ENCODE measurements at regions not wholly inside any gene's neighbourhood (a gene's known extent, or its start where the extent isn't known, plus 50 kb on each side); places are given as distances from the start of the nearest gene placed in this dataset.

- TF ChIP-seq GATA3 (IDR thresholded peaks at IDR 0.05; ENCODE audit: low read depth, low read length) (no peak), GATA2 (IDR thresholded peaks at IDR 0.05; ENCODE audit: low read depth, low read length) (no peak)
Measured at GRCh38 chr3:19093084-19093483, 55.2 kb upstream of the KCNH8 start.

GRCh38 chr3:19077388-19077787, 70.9 kb upstream of the KCNH8 start:
- TF ChIP-seq GATA2 (IDR thresholded peaks at IDR 0.05; ENCODE audit: low read depth, low read length) = no peak
- TF ChIP-seq GATA3 (IDR thresholded peaks at IDR 0.05; ENCODE audit: low read depth, low read length) = no peak

- TF ChIP-seq GATA2 (IDR thresholded peaks at IDR 0.05; ENCODE audit: low read depth, low read length) (no peak), GATA3 (IDR thresholded peaks at IDR 0.05; ENCODE audit: low read depth, low read length) (no peak)
Measured at GRCh38 chr3:19075037-19075436, 73.3 kb upstream of the KCNH8 start.

- TF ChIP-seq GATA2 (IDR thresholded peaks at IDR 0.05; ENCODE audit: low read depth, low read length) (no peak), GATA3 (IDR thresholded peaks at IDR 0.05; ENCODE audit: low read depth, low read length) (no peak)
Measured at GRCh38 chr3:19074257-19074900, 73.9 kb upstream of the KCNH8 start.

GRCh38 chr3:19073341-19074105, 74.8 kb upstream of the KCNH8 start:
- no peak for TF ChIP-seq GATA3 (IDR thresholded peaks at IDR 0.05; ENCODE audit: low read depth, low read length)
- TF ChIP-seq GATA2 (IDR thresholded peaks at IDR 0.05; ENCODE audit: low read depth, low read length) = no peak

GRCh38 chr3:19070325-19070724, 78.0 kb upstream of the KCNH8 start:
- TF ChIP-seq GATA3 (IDR thresholded peaks at IDR 0.05; ENCODE audit: low read depth, low read length) (no peak), GATA2 (IDR thresholded peaks at IDR 0.05; ENCODE audit: low read depth, low read length) (no peak)

GRCh38 chr3:19065027-19065426, 83.3 kb upstream of the KCNH8 start:
- TF ChIP-seq GATA2 (IDR thresholded peaks at IDR 0.05; ENCODE audit: low read depth, low read length) = no peak
- TF ChIP-seq GATA3 (IDR thresholded peaks at IDR 0.05; ENCODE audit: low read depth, low read length) = no peak

- TF ChIP-seq GATA2 (IDR thresholded peaks at IDR 0.05; ENCODE audit: low read depth, low read length) (peak; percentile 49), GATA3 (IDR thresholded peaks at IDR 0.05; ENCODE audit: low read depth, low read length) (0 out of 2 replicates have a peak, but pooled peaks have one; percentile 37)
Measured at GRCh38 chr3:19063936-19064335, 84.4 kb upstream of the KCNH8 start.

- TF ChIP-seq GATA3 (IDR thresholded peaks at IDR 0.05; ENCODE audit: low read depth, low read length) (no peak), GATA2 (IDR thresholded peaks at IDR 0.05; ENCODE audit: low read depth, low read length) (no peak)
Measured at GRCh38 chr3:19060404-19060803, 87.9 kb upstream of the KCNH8 start.

GRCh38 chr3:19052874-19053273, 95.4 kb upstream of the KCNH8 start:
- no peak for TF ChIP-seq GATA2 (IDR thresholded peaks at IDR 0.05; ENCODE audit: low read depth, low read length)
- TF ChIP-seq GATA3 (IDR thresholded peaks at IDR 0.05; ENCODE audit: low read depth, low read length) = no peak

- TF ChIP-seq GATA3 (IDR thresholded peaks at IDR 0.05; ENCODE audit: low read depth, low read length) (no peak), GATA2 (IDR thresholded peaks at IDR 0.05; ENCODE audit: low read depth, low read length) (no peak)
Measured at GRCh38 chr3:19046440-19046839, 101.9 kb upstream of the KCNH8 start.

- no peak for TF ChIP-seq GATA2 (IDR thresholded peaks at IDR 0.05; ENCODE audit: low read depth, low read length)
- TF ChIP-seq GATA3 (IDR thresholded peaks at IDR 0.05; ENCODE audit: low read depth, low read length) = no peak
Measured at GRCh38 chr3:19030522-19030839, 117.8 kb upstream of the KCNH8 start.

GRCh38 chr3:19029837-19030521, 118.3 kb upstream of the KCNH8 start:
- TF ChIP-seq GATA2 (IDR thresholded peaks at IDR 0.05; ENCODE audit: low read depth, low read length) (no peak), GATA3 (IDR thresholded peaks at IDR 0.05; ENCODE audit: low read depth, low read length) (no peak)

- TF ChIP-seq GATA3 (IDR thresholded peaks at IDR 0.05; ENCODE audit: low read depth, low read length) (no peak), GATA2 (IDR thresholded peaks at IDR 0.05; ENCODE audit: low read depth, low read length) (no peak)
Measured at GRCh38 chr3:19025441-19025840, 122.9 kb upstream of the KCNH8 start.

GRCh38 chr3:19022546-19022945, 125.8 kb upstream of the KCNH8 start:
- TF ChIP-seq GATA2 (IDR thresholded peaks at IDR 0.05; ENCODE audit: low read depth, low read length) (no peak), GATA3 (IDR thresholded peaks at IDR 0.05; ENCODE audit: low read depth, low read length) (no peak)

Data from SH-SY5Y (cell line).